ENCODE measurements at regions not wholly inside any gene's neighbourhood (a gene's known extent, or its start where the extent isn't known, plus 50 kb on each side); places are given as distances from the start of the nearest gene placed in this dataset.

- Histone ChIP-seq H3K4me2 (ENCODE audit: low read length) (peak overlapping the region; percentile 90), H3K79me2 (ENCODE audit: low read length) (no peaks in the 10 kb centered on the region), H3K9me2 (replicated peaks; ENCODE audit: low read length) (no peaks in the 10 kb centered on the region), H3K27me3 (ENCODE audit: low read length) (no peaks in the 10 kb centered on the region), H3K27ac (ENCODE audit: low read length) (no peak overlapping the region), H2AFZ (ENCODE audit: low read length) (peak overlapping the region; percentile 94; the same call in 1 of the 2 replicates), H3K9me3 (ENCODE audit: low read length) (no peaks in the 10 kb centered on the region), H3K4me3 (ENCODE audit: low read length) (peak overlapping the region; percentile 70), H3F3A (ENCODE audit: low read length, unreplicated experiment) (no peaks in the 10 kb centered on the region), H3K4me1 (ENCODE audit: insufficient read depth, low read length) (no peaks in the 10 kb centered on the region; the same call in 1 of the 2 replicates), H4K20me1 (ENCODE audit: low read length) (no peaks in the 10 kb centered on the region), H3K9ac (ENCODE audit: low read length) (no peak overlapping the region), H3K36me3 (ENCODE audit: low read depth, low read length) (no peaks in the 10 kb centered on the region)
- ChIA-PET POLR2A (ENCODE audit: unreplicated experiment) (interaction anchor here (0.6 to 0.7 kb wide), 2 partner anchors 69 to 138 kb away, joined by 7 to 8 read pairs; partner anchors contain the start of gene CEP68), CTCF (interaction anchor here (0.5 to 1.7 kb wide), 12 partner anchors 17 to 464 kb away, joined by 3 to 10 read pairs (median 4); partner anchors contain the start of gene CEP68)
- TF ChIP-seq, protein P1, sequence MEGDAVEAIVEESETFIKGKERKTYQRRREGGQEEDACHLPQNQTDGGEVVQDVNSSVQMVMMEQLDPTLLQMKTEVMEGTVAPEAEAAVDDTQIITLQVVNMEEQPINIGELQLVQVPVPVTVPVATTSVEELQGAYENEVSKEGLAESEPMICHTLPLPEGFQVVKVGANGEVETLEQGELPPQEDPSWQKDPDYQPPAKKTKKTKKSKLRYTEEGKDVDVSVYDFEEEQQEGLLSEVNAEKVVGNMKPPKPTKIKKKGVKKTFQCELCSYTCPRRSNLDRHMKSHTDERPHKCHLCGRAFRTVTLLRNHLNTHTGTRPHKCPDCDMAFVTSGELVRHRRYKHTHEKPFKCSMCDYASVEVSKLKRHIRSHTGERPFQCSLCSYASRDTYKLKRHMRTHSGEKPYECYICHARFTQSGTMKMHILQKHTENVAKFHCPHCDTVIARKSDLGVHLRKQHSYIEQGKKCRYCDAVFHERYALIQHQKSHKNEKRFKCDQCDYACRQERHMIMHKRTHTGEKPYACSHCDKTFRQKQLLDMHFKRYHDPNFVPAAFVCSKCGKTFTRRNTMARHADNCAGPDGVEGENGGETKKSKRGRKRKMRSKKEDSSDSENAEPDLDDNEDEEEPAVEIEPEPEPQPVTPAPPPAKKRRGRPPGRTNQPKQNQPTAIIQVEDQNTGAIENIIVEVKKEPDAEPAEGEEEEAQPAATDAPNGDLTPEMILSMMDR (conservative IDR thresholded peaks at IDR 0.05; ENCODE audit: low read depth, low read length), result no peak
- TF ChIP-seq EZH2phosphoT487 (IDR thresholded peaks at IDR 0.05; ENCODE audit: borderline replicate concordance, low read length) (no peak), EZH2 (IDR thresholded peaks at IDR 0.05; ENCODE audit: low read length, unreplicated experiment) (no peak)
- BruUV-seq (replicated peaks), result no TSS peak
- intact Hi-C loops (cut with micrococcal nuclease), result no loop called here
- DNase-seq (no peak), ATAC-seq (no peak)
These were observed 70.8 kb upstream of the SLC1A4 start for GRCh38 chr2:64918220-64918886.

GRCh38 chr2:64919261-64919660 lies 69.9 kb upstream of the SLC1A4 start:
- Histone ChIP-seq H3K27me3 (ENCODE audit: low read length) (no peaks in the 10 kb centered on the region), H3K9me3 (ENCODE audit: low read length) (no peaks in the 10 kb centered on the region), H3K36me3 (ENCODE audit: low read depth, low read length) (no peaks in the 10 kb centered on the region), H4K20me1 (ENCODE audit: low read length) (no peaks in the 10 kb centered on the region), H3K79me2 (ENCODE audit: low read length) (no peaks in the 10 kb centered on the region), H2AFZ (ENCODE audit: low read length) (no peak overlapping the region), H3K4me3 (ENCODE audit: low read length) (no peak overlapping the region), H3F3A (ENCODE audit: low read length, unreplicated experiment) (no peaks in the 10 kb centered on the region), H3K27ac (ENCODE audit: low read length) (no peak overlapping the region), H3K4me2 (ENCODE audit: low read length) (no peak overlapping the region), H3K9me2 (replicated peaks; ENCODE audit: low read length) (no peaks in the 10 kb centered on the region), H3K9ac (ENCODE audit: low read length) (no peak overlapping the region), H3K4me1 (ENCODE audit: insufficient read depth, low read length) (no peaks in the 10 kb centered on the region; the same call in 1 of the 2 replicates)
- intact Hi-C loops (cut with micrococcal nuclease), result no loop called here
- TF ChIP-seq EZH2phosphoT487 (IDR thresholded peaks at IDR 0.05; ENCODE audit: borderline replicate concordance, low read length) (no peak), EZH2 (IDR thresholded peaks at IDR 0.05; ENCODE audit: low read length, unreplicated experiment) (no peak)
- TF ChIP-seq, protein P1 (conservative IDR thresholded peaks at IDR 0.05; ENCODE audit: low read depth, low read length), result no peak
- ATAC-seq (no peak), DNase-seq (no peak)
- ChIA-PET CTCF (interaction anchor here (1.7 kb wide), 1 partner anchor 69 kb away, joined by 7 read pairs; no protein-coding TSS in a partner anchor), POLR2A (ENCODE audit: unreplicated experiment) (no interaction called here)
- BruUV-seq (replicated peaks), result no TSS peak

Measured in PC-3 (cell line).